ELR (cell line): ENCODE measurements at regions not wholly inside any gene's neighbourhood (a gene's known extent, or its start where the extent isn't known, plus 50 kb on each side); places are given as distances from the start of the nearest gene placed in this dataset.

Experiments
- DNase-seq: peaks from one replicate; pipeline ENCODE4 v3.0.0-alpha.2; 2015; ENCODE audit warnings: low read depth

DNA sequence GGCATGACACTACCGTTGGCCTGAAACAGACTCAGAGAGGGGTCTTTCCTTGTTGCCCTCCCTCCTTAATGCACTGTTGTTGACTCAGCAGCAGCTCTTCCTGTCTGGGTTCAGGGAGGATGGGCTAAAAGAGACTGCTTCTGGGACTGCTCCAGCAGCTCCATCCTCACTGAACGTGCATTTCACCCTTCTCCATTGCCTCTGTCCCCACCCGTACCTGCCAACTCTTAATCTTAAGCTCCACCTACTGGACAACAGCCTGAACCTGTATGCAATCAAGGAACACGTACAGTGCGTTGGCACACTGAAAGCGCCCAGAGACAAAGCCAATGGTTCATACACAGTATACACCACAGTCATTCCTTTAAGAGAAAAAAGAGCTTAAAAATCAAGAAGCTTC is 230.8 kb upstream of the RAB6C start:
- DNase-seq: no peak

DNA sequence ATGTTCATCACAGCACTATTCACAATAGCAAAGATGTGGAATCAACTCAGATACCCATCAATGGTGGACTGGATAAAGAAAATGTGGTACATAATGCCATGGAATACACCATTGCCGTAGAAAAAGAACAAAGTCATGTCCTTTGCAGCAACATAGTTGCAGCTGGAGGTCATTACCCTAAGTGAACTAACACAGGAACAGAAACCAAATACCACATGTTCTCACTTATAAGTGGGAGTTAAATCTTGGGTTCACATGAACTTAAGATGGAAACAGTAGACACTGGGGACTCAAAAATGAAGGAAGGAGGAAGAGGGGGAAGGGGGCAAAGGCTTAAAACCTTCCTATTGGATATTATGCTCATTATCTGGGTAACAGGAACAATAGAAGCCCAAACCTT is 228.1 kb upstream of the RAB6C start:
- DNase-seq: no peak

- no peak for DNase-seq
Observed at GRCh38 chr2:129752176-129752575, 227.3 kb upstream of the RAB6C start.

- no peak for DNase-seq
Observed at GRCh38 chr2:129752686-129753085, 226.8 kb upstream of the RAB6C start.

GRCh38 chr2:129753261-129753660 is 226.2 kb upstream of the RAB6C start:
- DNase-seq: no peak

GRCh38 chr2:129754421-129754820 is 225.0 kb upstream of the RAB6C start:
- no peak for DNase-seq

DNA sequence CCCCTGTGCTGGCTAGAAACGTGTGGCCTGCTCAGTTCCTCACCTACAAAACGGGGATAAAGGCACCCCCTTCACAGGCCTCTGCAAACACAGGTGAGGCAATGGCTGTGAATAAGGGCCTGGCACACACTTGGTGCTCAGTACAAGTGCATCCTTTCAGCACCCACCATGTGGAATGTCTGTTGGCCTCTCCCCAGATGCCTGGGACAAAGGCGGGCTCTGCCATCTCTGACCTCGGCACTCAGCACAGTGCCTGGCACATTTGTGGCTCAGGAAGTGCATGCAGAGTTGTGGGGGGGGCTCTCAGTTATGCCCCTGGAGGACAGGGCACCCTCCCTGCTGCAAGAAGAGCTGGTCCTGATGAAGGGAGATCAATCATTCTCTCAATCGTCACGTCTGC is 224.6 kb upstream of the RAB6C start:
- DNase-seq: no peak

DNA sequence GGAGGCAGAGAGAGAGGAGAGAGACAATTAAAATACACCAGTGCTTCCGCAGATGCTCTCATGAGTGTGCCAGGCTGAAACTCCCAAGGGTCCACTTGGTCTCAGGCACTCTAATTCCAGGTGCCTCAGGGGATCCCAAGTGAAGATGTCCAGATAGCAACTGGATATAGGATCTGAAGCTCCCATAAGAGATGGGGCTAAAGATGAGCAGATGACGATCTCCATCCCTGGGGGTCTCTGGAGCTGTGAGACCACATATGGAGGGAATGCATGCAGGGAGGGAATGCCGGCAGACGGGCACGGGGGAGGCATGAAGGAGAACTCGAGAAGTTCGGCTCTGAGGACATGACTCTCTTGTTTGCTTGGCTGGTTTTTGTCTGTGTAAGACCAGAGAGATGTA is 223.7 kb upstream of the RAB6C start:
- no peak for DNase-seq

DNA sequence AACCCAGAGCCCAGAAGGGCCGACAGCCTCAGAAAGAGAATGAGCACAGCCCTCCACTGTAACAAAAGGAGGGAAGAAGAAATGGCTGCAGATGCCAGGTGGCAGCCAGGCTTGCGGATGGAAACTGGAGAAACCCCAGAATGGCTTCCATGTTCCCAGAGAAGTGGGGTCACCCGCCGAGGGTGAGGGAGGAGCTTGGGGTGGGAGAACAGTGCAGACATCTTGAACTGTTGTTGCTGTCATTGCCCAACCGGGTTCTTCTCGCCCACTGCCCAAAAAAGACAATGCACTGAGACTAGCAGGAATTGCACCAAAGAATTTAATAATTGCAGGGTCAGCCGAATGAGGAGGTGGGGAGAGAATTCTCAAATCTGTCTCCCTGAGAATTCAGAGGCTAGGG is 223.2 kb upstream of the RAB6C start:
- no peak for DNase-seq

DNA sequence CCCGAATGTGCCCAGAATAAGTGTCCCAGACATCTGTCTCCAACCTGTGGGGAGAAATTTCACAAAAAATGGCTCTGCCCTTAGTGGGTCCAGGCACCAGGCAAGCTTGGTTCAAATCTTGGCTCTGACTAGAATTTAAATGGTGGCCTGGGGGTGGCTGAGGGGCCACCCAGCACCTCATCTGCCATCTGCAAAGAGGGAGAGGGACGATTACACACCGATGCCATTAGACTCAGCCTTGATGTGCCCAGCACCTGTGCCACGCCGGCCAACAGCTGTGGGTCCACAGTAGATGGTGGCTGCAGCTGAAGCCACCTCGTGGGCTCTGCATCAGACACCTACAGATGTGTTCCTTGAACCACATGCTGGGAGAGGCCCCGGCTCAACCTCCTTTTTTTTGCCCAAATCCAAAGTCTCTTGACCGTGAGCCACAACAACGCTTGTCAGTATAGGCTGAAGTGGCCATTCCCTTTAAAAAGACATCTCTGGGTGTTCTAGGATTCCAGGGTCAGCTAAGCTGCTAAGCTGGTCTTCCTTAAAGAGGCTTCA is 222.0 kb upstream of the RAB6C start:
- DNase-seq: no peak

GRCh38 chr2:129757915-129758783 is 221.3 kb upstream of the RAB6C start:
- DNase-seq: no peak

DNA sequence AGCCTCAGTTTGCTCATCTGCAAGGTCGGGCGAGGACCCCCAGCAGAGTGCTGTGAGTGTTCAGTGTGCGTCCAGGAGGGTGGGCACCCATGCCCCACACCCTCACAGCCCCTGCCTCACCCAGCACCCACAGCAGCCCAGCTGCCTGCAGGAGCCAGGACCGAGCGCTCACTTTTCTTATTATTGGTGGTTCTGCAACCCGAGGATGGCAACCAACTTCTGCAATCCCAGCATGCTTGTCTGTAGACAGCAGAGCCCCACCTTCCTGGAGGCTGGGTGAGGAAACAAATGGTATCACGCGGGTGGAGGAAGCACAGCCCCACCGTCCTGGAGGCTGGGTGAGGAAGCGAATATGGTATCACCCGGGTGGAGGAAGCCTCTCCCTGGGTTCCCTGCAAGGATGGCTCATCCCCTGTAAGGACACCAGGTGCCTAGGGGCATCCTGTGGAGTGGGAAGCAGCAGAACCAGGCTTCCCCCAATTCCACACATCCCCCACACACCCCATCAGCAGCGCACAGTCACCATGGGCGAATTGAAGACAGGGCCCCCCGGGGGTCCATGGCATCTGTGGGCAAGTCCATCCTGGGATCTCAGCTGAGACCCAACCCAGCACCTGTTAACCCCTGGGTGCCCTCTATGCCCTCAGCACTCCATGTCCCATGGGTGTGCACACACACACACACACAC is 220.5 kb upstream of the RAB6C start:
- no peak for DNase-seq

DNA sequence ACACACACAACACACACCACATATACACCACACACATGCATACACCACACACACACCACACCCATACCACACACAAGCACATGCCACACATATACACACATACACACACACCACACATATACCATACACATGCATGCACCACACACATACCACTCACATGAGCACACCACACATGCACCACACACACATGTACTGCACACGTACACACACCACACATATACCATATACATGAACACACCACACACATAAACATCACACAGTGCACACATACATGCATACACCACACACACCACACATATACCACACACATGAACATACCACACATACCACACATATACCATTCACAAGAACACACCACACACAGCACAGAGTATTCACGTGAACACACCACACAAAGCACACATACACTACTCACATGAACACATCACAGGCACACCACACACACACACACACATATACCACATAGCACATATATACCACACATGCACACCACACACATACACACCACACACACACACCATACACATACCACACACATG is 219.9 kb upstream of the RAB6C start:
- DNase-seq: no peak

GRCh38 chr2:129760669-129761068 is 218.8 kb upstream of the RAB6C start:
- DNase-seq: no peak

DNA sequence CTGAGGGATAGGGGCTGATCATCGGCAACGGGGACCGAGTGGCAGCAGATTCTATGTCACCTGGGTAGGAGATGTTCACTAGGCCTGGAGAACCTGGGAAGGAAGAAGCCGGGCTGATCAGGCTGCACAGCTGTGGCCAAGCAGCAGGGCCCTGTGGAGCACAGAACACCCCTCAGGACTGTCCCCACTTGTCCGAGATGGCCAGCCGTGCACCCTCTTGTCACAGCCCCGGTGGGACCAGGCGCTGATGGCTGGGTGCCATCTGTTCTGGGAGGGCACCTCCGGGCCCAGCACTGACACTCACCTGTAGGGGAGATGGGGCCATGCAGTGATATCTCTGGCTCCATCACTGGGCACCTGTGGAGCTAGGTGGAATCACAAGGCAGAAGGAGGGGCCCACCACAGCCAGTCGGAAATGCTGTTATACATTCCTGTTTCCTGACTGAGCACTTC is 217.9 kb upstream of the RAB6C start:
- no peak for DNase-seq

DNA sequence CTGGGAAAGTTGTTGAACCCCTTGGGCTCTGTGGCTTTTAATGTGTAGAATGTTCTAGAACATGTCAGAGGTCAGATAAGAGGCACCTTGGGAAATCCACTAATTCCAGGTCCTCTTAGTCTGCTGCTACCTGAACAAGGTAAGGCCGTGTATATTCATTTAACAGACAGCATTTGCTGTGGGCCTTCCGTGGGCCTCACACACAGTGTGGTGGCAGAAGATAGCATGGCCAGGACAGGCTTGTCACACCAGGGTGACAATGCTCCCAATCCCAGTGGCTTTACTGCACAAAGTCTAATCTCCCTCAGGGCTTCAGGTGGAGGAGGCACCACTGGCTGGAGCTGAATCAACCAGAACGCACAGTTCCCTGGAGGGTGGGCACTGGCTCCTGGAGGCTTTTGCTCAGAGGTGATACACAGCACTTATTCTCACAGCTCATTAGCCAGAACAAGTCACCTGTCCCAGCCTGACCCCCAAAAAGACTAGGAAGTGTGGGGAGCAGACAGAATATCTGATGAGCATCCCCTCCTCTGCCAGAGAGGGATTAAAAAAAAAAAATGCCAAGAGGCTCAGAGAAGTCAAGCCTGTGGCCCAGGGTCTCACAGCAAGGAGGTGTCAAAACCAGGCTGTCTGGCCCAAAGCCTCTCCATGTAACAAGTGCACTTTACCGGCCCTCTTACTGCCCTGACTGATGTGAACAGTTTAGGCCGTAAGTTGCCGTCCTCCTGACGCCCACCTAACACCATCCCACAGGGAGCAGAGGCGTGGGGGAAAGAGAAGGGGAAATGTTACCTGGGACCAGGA is 216.9 kb upstream of the RAB6C start:
- DNase-seq: no peak

DNA sequence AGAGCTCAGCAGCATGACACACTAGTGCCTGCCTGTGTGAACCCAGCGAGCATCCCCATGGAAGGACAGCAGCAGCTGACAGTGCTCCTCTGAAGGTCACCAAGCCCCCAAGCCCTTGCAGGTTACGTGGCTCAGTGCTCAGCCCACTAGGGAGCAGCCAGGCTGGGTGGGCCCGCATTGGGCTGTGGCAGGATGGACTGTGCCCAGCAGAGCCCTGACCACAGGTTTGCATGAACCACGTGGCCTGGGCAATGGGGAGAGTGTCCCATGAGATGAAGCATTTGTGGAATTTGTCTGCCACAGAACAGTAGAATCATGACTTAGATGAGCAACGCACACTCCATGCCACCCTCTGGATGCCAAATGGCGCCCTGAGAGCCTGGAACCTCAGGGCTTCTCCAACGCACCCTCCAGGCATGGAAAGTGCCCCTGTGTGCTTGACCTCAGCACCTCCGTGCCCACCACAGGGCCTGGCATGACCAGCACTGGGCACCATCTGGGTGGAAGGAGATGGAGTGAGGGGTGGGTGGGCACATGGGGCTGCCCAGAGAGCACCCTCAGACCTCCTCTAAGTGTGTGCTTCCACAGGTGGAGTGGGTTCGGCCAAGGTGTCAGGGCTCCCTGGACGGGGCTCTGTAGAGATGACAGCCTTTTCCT is 216.1 kb upstream of the RAB6C start:
- no peak for DNase-seq

DNA sequence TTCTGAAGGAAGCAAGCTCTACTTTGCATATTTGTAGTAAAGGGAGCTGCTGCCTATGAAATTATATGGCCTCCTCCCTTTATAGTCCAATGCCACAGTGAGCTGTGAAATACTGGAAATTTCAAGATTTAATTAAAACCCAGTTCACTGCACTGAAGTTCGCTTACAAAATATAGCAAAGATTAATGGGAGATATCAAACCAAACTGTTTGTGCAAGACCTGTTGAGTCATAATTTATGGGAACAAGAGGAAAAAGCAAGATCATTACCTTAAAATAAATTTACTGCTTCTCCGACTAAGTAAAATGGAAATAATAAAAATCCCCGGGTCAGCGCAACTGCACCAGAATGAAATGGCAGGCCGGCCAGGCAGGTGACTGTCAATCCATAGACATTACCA is 215.5 kb upstream of the RAB6C start:
- DNase-seq: no peak

- no peak for DNase-seq
Observed at GRCh38 chr2:129764376-129765325, 214.8 kb upstream of the RAB6C start.

DNA sequence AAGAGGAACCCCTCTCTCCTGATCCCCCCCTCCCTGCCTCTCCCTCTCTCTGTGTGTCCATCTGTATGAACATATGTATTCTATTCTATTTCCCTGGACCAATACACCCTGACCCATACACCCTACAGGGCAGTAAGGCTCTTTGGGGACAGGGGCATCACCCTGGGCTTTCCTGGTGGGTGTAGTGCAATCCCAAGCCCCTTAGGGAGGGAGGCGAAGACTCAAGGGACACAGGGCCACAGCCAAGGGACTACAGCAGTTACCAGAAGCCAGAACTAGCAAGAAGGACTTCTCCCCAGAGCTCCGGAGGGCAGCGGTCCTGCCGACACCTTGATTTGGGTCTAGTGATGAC is 214.2 kb upstream of the RAB6C start:
- DNase-seq: no peak
